NCI-H2196 (cell line): ENCODE measurements at regions not wholly inside any gene's neighbourhood (a gene's known extent, or its start where the extent isn't known, plus 50 kb on each side); places are given as distances from the start of the nearest gene placed in this dataset.
"Not testable (repeated sequence)": the region's sequence is repeated elsewhere in the genome, so short reads cannot be mapped to it uniquely, and the experiment has no call there.

Experiments
- DNase-seq: peaks from one replicate; lab custom pipeline; 2025; ENCODE audit not compliant: unreplicated experiment; lab: John Stamatoyannopoulos, UW

DNA sequence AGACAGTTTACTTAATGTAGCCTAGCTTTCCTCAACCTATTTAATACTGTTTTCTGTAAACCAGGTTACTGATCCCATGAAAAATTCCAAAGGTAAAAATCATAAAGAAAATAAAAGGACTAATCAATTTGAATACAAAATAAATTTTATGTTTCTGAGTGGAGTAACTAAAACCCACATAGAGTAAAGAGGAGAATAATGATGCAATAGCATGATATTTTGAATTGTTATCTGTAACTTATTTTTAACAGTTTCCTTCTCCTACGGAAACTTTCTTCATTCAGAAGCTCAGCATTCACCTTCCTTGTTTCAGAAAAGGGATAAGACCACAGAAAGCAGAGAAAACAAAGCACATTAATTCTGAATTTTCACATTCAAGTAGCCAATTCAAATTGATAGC lies 320.6 kb upstream of the NUDT12 start:
- DNase-seq, result no peak

DNA sequence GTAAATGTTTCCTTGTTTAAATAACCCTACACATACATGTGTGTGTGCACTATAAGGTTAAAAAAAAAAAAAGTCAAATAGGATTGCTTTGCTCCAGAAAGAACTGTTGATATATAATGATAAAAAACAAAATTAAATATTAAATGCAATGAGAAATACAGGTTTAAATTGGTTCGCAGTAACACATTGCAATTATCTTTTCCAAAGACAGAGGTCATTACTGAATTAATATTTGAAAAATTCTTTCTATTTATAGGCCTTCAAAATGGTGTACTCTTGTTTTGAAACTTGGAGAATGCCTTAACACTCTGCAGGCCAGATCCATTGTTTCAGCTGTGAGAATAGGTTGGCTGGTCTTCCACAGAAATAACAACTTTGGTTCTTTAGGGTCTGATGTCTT lies 319.0 kb upstream of the NUDT12 start:
- DNase-seq, result no peak

DNA sequence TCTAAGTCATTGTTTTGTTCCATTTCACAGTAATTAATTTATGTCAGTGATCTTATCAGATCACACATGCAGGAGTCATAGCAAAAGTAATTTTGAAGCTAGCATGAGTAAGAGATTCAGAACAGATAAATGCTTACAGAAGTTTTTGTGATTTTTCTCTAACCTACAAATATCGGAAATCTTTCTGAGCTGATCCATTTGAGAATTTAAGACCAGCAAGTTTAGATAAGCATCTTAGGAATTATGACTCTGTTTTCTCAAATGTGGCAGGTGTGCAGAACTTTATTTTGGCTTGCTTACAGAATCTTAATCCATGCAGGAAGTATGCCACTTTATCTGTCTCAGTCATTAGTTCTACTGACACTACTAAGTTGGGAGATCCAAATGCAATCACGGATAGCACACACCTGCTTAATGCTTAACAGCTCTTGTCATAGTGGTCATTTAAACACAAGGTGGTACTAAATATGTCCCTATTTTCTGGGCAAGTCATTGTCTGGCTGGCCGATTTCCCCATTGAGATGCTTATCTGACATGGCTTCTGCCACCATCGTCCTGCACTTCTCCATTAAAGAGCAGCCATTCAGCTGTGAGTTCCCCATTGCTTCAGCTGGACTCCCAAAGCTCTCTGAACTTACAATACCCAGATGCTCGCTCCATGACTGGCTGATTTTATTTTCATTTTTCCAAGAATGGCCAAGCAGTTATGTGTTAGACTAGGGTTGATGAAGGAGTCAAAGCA lies 305.4 kb upstream of the NUDT12 start:
- DNase-seq, result no peak

DNA sequence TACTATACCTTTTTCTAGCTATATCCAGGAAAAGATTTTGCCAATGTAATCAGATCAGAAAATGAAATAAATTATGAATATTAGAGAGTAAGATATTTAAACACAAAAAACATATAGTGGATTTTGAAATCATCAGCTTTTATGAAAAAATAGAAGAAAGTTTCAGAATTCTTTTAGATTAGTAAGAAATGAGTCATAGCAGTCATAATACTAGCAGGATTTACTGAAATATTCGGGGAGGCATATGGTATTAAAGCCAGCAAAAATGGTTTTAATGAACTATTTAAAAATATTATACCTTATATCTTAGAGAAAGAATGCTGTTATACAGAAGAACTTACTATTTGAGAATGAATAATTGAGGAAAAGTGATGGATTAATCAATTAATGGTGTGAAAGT lies 303.6 kb upstream of the NUDT12 start:
- DNase-seq, result no peak

DNA sequence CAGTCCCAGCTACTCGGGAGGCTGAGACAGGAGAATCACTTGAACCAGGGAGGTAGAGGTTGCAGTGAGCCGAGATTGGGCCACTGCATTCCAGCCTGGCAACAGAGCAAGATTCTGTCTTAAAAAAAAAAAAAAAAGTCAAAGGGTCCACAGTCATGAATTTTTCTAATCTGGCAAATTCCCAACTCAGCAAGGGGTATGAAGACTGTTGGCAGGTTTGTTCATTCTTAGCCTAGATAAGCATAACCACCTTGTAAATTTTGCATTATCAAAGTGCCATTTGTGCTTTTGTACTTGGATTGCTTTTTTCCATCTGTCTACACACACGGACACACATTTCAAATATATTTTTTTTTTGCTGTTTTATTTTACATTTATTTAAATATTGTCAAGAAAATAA lies 299.8 kb upstream of the NUDT12 start:
- no peak for DNase-seq

DNA sequence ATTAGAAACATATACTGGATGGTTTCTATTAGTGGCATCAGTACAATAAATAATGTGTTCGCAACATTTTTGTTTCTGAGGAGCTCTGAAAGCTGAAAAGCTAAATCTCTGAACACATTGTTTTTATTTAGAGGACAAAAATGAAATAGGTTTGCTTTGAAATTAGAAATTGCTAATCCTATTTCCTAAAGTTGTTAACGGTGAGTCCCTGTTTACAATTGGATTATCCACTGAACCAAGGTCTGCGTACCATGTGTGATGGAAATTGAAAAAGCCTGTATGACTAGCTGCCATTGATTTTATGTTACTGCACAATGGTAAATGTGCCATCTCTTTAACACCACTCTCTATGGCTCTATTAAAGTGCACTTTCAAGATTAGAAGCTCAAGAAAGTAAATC lies 297.7 kb upstream of the NUDT12 start:
- DNase-seq, result no peak

DNA sequence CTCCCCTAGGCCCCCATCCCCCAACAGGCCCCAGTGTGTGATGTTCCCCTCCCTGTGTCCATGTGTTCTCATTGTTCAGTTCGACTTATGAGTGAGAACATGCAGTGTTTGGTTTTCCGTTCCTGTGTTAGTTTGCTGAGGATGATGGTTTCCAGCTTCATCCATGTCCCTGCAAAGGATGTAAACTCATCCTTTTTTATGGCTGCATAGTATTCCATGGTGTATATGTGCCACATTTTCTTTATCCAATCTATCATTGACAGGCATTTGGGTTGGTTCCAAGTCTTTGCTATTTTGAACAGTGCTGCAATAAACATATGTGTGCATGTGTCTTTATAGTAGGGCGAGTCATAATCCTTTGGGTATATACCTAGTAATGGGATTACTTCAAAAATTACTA lies 295.8 kb upstream of the NUDT12 start:
- DNase-seq, result not testable (repeated sequence)

DNA sequence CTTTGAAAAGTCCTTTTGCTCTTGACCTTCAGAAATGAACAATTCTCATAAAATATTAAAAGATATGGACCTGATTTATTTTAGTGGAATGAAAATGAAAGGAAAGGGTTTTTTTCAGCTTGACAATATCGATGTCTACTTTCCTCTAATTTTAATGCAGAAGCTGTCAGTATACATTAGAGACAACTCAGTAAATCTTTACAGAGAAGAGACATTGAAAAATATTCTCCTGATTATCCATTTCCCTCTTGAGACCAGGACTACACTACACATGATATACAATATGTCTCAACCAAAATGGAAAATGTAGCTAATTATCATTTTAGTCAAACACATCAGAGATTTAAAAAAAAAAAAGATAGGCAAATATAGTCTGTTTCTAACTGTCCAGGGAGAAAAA lies 288.5 kb upstream of the NUDT12 start:
- no peak for DNase-seq

DNA sequence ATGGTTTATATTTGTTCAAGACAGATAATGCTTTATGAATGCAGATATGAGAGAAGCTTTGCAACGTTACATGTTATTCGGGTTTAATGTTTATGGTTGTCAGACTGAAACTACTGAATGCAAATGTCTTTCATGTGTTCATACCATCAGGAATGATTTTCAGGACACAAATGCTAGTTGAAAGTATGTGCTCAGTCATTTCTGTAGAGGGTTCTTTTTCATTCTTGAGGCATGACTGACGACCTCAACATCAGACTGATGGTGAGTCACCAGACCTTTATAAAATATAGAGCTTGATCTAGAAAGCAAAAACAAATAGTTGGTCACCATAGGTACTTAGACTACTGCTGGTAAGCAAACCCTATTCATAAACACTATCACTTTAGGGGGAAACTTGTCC lies 287.3 kb upstream of the NUDT12 start:
- DNase-seq, result no peak

DNA sequence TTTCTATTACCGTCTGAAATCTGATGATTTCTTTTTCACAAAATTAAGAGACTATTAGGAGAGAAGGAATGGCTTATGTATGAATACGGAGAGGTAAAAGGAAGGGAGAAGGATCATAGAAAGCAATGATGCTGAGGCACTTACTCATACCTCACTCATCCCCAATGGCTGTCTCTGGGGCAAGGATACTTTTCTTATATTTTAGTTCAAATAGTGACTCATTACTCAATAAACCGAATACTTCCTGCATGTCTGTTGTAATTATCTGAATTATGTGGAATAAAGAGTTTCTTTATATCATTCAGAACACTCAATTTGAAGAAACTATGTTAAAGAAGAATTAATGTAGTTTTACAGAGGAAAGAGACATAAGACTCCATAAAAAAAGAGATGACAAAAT lies 284.5 kb upstream of the NUDT12 start:
- DNase-seq, result no peak

DNA sequence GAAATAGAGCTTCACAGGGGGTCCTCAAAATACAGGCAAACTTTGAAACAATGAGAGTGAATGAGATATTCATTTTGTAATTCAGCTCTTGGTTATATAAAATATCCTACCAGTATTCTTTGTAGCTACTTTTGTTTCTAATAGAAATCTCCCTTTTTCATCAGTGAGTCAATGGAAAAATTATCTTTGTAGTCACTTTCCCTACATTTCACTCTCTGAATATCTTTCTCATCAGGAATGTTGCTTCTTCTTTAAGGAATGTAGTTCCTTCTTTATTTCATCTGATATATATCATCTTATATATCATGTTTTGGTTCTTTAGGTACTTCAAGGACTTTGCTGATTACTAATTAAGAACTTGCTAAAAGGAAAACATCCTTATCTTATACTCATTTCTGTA lies 280.3 kb upstream of the NUDT12 start:
- no peak for DNase-seq

DNA sequence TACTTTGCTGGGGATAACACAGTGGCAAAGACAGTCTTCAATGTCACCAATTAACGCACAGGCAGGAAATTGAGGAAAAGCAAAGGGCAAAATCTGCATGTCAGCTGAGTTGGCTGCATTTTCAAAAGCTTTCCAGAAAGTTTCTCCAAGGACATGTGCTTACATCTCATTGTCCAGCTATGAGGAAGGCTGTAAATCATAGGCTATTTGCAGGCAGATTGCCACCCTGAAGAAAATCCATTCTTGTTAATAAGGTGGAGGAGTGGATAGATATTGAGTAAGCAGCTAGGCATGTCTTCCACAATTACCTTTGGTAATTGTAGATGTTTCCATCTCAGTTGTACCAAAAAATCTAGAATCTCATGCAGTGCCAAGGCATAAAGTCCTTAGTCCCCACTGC lies 278.0 kb upstream of the NUDT12 start:
- DNase-seq, result no peak

DNA sequence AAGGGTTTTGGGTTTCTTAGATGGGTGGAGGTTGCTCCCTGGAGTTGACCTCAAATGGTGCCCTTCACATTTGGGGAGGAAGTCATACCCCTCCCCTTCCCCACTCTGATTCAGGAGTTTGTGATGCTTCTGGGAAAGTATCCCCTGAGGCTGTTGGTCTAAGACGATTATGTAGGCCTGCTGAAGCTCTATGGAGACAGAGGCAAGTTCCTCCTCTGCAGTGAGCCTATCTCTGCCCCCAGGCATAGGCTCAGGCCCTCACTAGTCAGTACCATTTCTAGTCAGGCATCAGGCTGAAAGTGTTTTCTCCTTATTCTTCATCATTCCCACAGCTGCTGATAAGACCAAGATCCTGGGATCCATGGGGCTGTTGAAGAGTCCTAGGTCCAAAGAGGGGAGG lies 271.6 kb upstream of the NUDT12 start:
- DNase-seq, result no peak

DNA sequence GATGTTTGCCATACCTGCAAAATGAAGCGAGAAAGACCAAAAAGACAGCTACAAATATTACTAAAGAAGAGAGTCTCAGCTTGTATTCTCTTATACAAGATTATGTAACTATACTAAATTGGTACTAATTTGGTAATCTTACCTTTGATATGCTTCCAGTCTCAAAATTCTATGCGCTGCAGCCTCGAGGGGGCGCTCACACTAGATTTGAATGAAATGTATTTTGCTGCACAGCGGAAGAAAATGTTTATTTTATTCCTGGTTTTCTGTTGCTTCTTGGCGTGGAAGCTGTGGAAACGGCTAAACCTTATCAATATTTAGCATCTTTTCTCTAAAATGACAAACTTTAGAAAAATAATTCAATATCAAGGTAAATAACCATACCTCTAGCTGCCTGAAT lies 267.0 kb upstream of the NUDT12 start:
- no peak for DNase-seq

DNA sequence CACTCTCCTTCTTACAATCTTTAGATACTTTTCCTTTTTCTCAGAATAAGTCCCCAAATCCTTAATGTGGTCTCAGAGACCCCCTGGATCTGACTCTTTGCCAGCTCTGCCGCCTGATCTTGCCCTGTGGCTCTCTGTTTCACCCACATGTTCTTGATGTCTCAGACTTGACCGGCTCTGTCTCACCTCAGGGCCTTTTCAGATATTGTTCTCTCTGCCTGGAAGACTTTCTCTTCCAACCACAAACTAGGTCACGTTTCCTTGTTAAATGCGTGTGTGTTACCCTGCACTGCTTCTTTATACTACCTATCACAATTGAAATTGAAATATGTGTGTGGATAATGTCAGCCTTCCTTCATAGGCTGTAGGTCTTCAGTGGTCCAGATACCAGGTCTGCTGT lies 265.4 kb upstream of the NUDT12 start:
- no peak for DNase-seq

DNA sequence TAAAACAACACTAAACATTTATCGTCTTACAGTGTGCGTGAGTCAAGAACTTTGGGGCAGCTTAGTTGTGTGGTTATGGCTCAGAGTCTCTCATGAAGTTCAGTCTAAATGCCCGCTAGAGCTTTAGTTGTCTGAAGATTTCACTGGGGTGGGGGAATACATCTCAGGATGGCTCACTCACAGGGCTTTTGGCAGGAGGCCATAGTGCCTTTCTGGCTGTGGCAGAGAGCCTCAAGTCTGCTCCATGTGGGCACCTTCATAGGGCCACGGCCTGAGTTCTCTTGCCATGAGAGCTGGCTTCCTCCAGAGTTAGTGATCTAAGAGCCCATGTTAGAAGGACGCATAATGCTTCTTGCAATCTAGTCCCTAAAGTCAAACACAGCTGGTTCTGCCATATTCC lies 258.8 kb upstream of the NUDT12 start:
- DNase-seq, result no peak

DNA sequence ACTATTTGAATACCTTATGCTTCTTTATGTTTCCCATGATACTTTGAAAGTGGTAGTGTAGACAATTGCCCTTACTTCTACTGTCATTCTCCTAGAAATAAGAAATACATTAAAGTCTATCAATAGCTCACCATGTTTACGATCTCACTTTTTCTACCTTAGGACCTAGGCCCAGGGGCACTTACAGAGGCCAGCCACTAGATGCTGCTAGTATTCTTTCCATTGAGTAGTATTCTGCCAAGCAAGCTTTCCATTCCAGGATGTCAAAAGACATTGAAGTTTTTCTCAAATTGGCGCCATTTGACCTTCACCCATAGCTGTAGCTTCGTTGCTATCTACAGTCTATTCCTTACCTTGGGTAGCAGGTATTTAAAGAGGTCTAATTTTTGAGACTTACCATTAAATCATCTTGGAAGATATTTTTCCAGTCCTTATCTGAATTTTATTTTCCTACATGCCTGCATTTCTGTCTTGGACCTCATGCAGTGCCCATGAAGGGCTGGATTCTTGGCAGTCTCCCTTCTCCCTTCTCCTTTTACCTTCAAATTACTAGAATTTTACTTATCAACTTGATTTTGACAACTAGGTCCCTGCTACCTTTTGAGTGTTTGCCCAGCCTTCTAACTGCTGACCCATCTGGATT lies 246.0 kb upstream of the NUDT12 start:
- DNase-seq, result peak; percentile 39

DNA sequence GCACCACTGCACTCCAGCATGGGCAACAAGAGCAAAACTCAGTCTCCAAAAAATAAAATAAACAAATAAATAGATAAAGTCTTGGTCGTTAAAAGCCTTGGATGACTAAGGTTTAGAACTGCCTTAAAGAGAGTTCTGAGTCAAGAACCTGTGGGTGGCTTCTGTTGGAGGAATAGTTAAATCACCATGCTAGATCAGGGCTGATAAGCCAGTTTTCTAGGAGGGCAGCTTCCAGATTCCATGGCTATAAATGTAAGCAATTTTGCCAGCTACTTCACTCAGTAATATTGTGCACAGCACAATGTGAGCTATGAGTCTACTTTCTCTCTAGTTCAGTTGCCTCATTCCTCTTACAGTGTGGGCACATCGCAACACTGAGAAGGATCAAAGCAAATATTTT lies 242.1 kb upstream of the NUDT12 start:
- no peak for DNase-seq

DNA sequence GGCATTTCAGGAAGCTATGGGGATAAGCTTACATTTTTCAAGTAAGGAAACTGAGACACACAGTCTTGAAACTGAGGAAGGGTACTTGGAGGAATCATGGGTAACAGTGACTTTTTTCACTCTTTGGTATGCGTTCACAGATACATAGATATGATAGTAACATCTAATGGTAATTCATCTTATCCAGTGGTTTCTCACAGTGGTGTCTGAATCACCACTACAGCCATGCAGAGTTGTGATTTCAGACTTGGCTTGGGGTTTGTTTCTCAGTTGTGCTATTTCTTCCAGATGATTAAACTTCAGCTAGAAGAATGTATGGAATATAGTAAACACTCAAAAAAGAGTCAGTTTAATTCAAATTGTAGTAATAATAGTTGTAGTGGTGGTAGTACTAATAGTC lies 239.1 kb upstream of the NUDT12 start:
- DNase-seq, result no peak

DNA sequence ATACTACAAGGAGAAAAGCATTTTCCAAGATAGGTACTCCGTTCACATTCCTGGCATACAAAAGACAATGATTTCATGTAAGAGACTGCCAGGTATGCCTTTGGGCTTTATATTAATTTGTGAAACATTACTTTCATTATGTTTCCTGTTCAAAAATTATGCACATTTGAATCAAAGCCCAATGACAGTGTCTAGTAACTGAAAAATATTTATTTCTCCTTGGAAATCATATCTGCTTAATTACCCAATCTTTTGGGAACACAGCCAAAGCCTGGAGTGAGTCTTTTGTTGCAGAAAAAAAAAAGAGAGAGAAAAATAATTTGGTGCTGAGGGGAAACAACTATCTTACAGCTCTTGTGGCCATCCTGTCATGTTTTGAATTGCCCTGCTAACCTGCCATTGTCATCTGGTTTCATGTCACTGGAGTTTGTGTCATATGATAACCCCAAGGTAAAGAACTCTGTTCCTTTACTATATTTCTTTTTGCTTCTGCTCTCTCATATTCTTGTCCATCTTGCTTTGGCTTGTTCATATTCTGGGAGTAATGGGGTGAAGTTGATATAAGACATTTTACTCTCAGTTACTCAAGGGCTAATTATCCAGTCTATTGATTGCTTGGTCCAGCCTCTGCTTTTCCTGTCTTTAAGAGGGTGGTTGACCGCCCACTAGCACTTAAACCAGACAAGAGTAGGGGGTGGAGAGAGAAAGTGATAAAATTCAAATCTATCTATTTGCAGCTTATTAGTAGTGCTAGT lies 238.3 kb upstream of the NUDT12 start:
- DNase-seq, result peak; percentile 6

DNA sequence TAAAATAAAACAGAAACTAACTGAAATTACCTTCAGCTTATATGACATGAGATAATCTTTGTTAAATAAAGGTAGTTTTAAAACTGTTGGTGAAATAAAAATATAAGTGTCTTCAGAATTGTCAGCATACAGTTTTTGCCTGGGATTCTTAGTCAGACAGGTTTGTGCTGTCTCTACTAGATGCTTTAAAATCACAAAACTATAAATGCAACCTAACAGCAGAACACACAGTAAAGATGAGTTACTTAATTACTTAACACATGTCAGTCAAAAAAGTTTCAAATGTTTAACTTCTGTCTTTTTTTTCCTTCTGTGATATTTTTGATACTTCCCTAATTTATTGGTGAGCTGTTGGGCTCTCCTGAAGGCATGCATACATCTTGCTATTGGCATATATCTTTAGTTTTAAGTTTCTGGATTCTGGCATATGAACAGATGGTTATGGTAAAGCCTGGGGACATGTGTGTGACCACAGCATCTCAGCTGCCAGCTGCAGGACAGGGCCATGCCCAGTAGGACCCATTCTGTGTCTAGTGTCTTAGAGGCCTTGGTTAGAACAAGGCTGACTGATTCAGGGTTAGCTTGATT lies 231.1 kb upstream of the NUDT12 start:
- DNase-seq, result no peak

DNA sequence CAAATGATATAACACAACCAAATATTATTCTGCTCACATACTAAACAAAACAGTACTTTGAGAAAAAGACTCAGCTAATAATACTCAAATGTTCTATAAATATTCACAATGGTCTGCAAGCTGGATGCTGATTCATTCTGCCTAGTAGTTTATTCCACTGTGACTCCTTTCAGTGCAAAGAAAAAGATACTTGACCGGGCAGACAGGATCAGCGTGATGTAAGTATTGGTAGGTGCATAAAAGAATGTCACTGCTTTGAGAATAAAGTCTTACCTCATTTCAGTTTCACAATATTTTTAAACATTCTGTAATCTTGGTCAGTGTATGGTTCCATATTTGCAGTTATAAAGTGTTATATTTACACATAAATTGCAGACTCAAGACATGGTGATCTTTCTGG lies 223.0 kb upstream of the NUDT12 start:
- no peak for DNase-seq
